Jurkat, Clone E6-1 (cell line): ENCODE measurements at regions not wholly inside any gene's neighbourhood (a gene's known extent, or its start where the extent isn't known, plus 50 kb on each side); places are given as distances from the start of the nearest gene placed in this dataset.
"Not testable (repeated sequence)": the region's sequence is repeated elsewhere in the genome, so short reads cannot be mapped to it uniquely, and the experiment has no call there.

Experiments used
- DNase-seq: peaks from one replicate; pipeline ENCODE4 v3.0.0-alpha.2; 2011; ENCODE audit warnings: low read depth, low spot score
- H3K4me3 ChIP-seq: 2 replicates; pipeline ENCODE4 v1.5.1; 2011; ENCODE audit warnings: mild to moderate bottlenecking, low read length, control low read depth, moderate library complexity

- DNase-seq = no peak
- H3K4me3 ChIP-seq = no peak overlapping the region
These were observed 54.7 kb upstream of the NRIP1 start for GRCh38 chr21:15119486-15119885.

GRCh38 chr21:15121097-15121654 lies 56.4 kb upstream of the NRIP1 start:
- H3K4me3 ChIP-seq = no peak overlapping the region
- no peak for DNase-seq

GRCh38 chr21:15121655-15122120 lies 56.9 kb upstream of the NRIP1 start:
- no peak for DNase-seq
- no peak overlapping the region for H3K4me3 ChIP-seq

- no peak overlapping the region for H3K4me3 ChIP-seq
- DNase-seq = no peak
These were observed 57.4 kb upstream of the NRIP1 start for GRCh38 chr21:15122241-15122640.

- no peak for DNase-seq
- no peak overlapping the region for H3K4me3 ChIP-seq
These were observed 59.9 kb upstream of the NRIP1 start for GRCh38 chr21:15124731-15125130.

- DNase-seq = no peak
- H3K4me3 ChIP-seq = no peak overlapping the region
These were observed 62.1 kb upstream of the NRIP1 start for GRCh38 chr21:15126948-15127347.

- H3K4me3 ChIP-seq = no peak overlapping the region
These were observed 62.6 kb upstream of the NRIP1 start for GRCh38 chr21:15127437-15127836.

GRCh38 chr21:15128267-15128666 lies 63.5 kb upstream of the NRIP1 start:
- DNase-seq = no peak
- no peak overlapping the region for H3K4me3 ChIP-seq

More at GRCh38 chr21:15127437-15127836, 62.6 kb upstream of the NRIP1 start:
- DNase-seq = no peak

GRCh38 chr21:15128714-15129113 lies 63.9 kb upstream of the NRIP1 start:
- H3K4me3 ChIP-seq, DNase-seq: not testable (repeated sequence)

- H3K4me3 ChIP-seq = no peak overlapping the region
- no peak for DNase-seq
These were observed 65.5 kb upstream of the NRIP1 start for GRCh38 chr21:15130326-15130725.

GRCh38 chr21:15130751-15131150 lies 66.0 kb upstream of the NRIP1 start:
- DNase-seq = no peak
- H3K4me3 ChIP-seq = no peak overlapping the region

GRCh38 chr21:15132781-15133180 lies 68.0 kb upstream of the NRIP1 start:
- no peak overlapping the region for H3K4me3 ChIP-seq
- DNase-seq = no peak

- no peak for DNase-seq
- H3K4me3 ChIP-seq = no peak overlapping the region
These were observed 70.1 kb upstream of the NRIP1 start for GRCh38 chr21:15134701-15135470.

- H3K4me3 ChIP-seq = no peak overlapping the region
- no peak for DNase-seq
These were observed 71.2 kb upstream of the NRIP1 start for GRCh38 chr21:15135867-15136629.

GRCh38 chr21:15138490-15138889 lies 73.7 kb upstream of the NRIP1 start:
- no peak for DNase-seq
- H3K4me3 ChIP-seq = no peak overlapping the region

GRCh38 chr21:15139898-15140297 lies 75.1 kb upstream of the NRIP1 start:
- H3K4me3 ChIP-seq = no peak overlapping the region
- DNase-seq = no peak

GRCh38 chr21:15140321-15141019 lies 75.7 kb upstream of the NRIP1 start:
- DNase-seq = no peak
- no peak overlapping the region for H3K4me3 ChIP-seq

- no peak overlapping the region for H3K4me3 ChIP-seq
- no peak for DNase-seq
These were observed 76.6 kb upstream of the NRIP1 start for GRCh38 chr21:15141261-15141970.

- no peak overlapping the region for H3K4me3 ChIP-seq
- no peak for DNase-seq
These were observed 79.2 kb upstream of the NRIP1 start for GRCh38 chr21:15144026-15144425.
